DMS 273 (cell line): ENCODE measurements at regions not wholly inside any gene's neighbourhood (a gene's known extent, or its start where the extent isn't known, plus 50 kb on each side); places are given as distances from the start of the nearest gene placed in this dataset.
"Not testable (repeated sequence)": the region's sequence is repeated elsewhere in the genome, so short reads cannot be mapped to it uniquely, and the experiment has no call there.

ENCODE experiments used
- DNase-seq: peaks from one replicate; lab custom pipeline; 2025; ENCODE audit not compliant: unreplicated experiment; lab: John Stamatoyannopoulos, UW

- DNase-seq = no peak
Measured at GRCh38 chr11:71182791-71183677, 69.3 kb downstream of the SHANK2 start.

- no peak for DNase-seq
Measured at GRCh38 chr11:71181566-71181965, 70.8 kb downstream of the SHANK2 start.

GRCh38 chr11:71180694-71181470 is 71.5 kb downstream of the SHANK2 start:
- no peak for DNase-seq

- no peak for DNase-seq
Measured at GRCh38 chr11:71179877-71180605, 72.3 kb downstream of the SHANK2 start.

GRCh38 chr11:71178076-71178475 is 74.3 kb downstream of the SHANK2 start:
- no peak for DNase-seq

- DNase-seq = no peak
Measured at GRCh38 chr11:71176812-71177211, 75.6 kb downstream of the SHANK2 start.

GRCh38 chr11:71173709-71174108 is 78.7 kb downstream of the SHANK2 start:
- no peak for DNase-seq

- no peak for DNase-seq
Measured at GRCh38 chr11:71172680-71173079, 79.7 kb downstream of the SHANK2 start.

- DNase-seq = no peak
Measured at GRCh38 chr11:71171576-71171975, 80.8 kb downstream of the SHANK2 start.

GRCh38 chr11:71170624-71171423 is 81.6 kb downstream of the SHANK2 start:
- DNase-seq = no peak

GRCh38 chr11:71169313-71169712 is 83.1 kb downstream of the SHANK2 start:
- no peak for DNase-seq

- not testable (repeated sequence) for DNase-seq
Measured at GRCh38 chr11:71167814-71168213, 84.6 kb downstream of the SHANK2 start.

GRCh38 chr11:71165771-71166170 is 86.6 kb downstream of the SHANK2 start:
- DNase-seq = no peak

- no peak for DNase-seq
Measured at GRCh38 chr11:71164621-71165020, 87.8 kb downstream of the SHANK2 start.

- DNase-seq = no peak
Measured at GRCh38 chr11:71164186-71164585, 88.2 kb downstream of the SHANK2 start.

GRCh38 chr11:71163371-71163770 is 89.0 kb downstream of the SHANK2 start:
- no peak for DNase-seq

GRCh38 chr11:71158936-71159335 is 93.4 kb downstream of the SHANK2 start:
- DNase-seq = no peak

- not testable (repeated sequence) for DNase-seq
Measured at GRCh38 chr11:71157676-71158075, 94.7 kb downstream of the SHANK2 start.

- no peak for DNase-seq
Measured at GRCh38 chr11:71156301-71156700, 96.1 kb downstream of the SHANK2 start.

GRCh38 chr11:71155846-71156245 is 96.5 kb downstream of the SHANK2 start:
- DNase-seq = no peak
